Hematopoietic multipotent progenitor cell (in vitro differentiated cells): ENCODE measurements at regions not wholly inside any gene's neighbourhood (a gene's known extent, or its start where the extent isn't known, plus 50 kb on each side); places are given as distances from the start of the nearest gene placed in this dataset.
"Not testable (repeated sequence)": the region's sequence is repeated elsewhere in the genome, so short reads cannot be mapped to it uniquely, and the experiment has no call there.

Experiments
- DNase-seq, 3 donors: peaks; one replicate each; pipeline ENCODE4 v3.0.0-alpha.2; 2011 to 2015; ENCODE audit warnings: low read depth in 2 of 3, low spot score in 2 of 3

GRCh38 chr5:96320797-96321196, 112.3 kb downstream of the PCSK1 start:
- no peak for DNase-seq

DNA sequence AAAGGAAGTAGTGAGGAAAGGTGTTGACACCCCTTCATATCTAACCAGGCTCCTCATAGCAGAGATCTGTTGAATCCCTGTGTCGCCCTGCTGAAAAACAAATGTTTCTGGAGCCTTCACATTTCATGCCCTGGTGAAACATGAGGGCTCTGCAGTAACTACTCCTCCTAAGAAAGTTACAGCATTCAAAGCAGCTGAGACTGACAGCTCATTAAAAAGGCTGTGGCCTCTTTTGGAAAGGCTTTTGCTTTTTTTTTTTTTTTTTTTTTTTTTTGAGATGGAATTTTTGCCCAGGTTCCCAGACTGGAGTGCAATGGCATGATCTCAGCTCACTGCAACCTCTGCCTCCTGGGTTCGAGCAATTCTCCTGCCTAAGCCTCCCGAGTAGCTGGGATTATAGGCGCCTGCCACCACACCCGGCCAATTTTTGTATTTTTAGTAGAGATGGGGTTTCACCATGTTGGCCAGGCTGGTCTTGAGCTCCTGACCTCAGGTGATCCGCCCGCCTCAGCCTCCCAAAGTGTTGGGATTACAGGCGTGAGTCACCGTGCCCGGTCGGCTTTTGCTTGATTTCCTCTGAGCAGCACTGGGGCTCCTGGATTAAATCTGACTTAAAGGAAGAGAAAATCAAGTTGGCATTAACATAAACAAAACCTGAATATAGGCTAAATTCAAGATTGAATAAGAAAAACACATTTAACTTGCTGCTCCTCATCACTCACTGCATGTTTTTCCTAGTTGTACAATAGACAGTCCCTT, 112.9 kb downstream of the PCSK1 start:
- DNase-seq, result not testable (repeated sequence)

GRCh38 chr5:96318569-96319110, 114.4 kb downstream of the PCSK1 start:
- DNase-seq, result no peak

GRCh38 chr5:96317945-96318344, 115.1 kb downstream of the PCSK1 start:
- no peak for DNase-seq

- DNase-seq, result no peak
Measured at GRCh38 chr5:96316487-96316886, 116.6 kb downstream of the PCSK1 start.

GRCh38 chr5:96316017-96316416, 117.0 kb downstream of the PCSK1 start:
- DNase-seq, result no peak

GRCh38 chr5:96315431-96315830, 117.6 kb downstream of the PCSK1 start:
- no peak for DNase-seq

DNA sequence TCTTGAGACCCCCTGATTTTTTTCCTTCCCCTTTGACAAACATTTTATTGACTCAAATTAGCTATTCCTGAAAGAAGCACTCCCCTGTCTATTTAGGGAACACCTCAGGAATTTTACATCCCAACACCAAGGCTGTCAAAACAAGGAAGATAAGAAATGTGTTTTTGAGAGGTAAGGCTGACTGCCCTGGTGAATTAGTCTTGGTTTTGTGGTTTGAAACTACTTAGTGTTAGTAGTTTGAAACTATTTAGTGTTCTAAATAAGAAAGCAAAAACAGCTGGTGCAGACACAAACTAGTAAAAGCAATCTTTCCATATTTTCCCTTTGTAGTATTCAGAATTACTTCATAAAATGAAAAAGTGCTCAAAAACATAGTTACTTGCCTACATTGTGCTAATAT, 120.7 kb downstream of the PCSK1 start:
- no peak for DNase-seq

DNA sequence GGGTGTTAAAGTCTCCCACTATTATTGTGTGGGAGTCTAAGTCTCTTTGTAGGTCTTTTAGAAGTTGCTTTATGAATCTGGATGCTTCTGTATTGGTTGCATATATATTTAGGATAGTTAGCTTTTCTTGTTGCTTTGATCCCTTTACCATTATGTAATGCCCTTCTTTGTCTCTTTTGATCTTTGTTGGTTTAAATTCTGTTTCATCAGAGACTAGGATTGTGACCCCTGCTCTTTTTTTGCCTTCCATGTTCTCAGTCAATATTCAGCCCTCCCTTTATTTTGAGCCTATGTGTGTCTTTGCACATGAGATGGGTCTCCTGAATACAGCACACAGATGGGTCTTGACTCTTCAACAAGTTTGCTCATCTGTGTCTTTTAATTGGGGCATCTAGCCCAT, 126.0 kb downstream of the PCSK1 start:
- DNase-seq, result not testable (repeated sequence)

DNA sequence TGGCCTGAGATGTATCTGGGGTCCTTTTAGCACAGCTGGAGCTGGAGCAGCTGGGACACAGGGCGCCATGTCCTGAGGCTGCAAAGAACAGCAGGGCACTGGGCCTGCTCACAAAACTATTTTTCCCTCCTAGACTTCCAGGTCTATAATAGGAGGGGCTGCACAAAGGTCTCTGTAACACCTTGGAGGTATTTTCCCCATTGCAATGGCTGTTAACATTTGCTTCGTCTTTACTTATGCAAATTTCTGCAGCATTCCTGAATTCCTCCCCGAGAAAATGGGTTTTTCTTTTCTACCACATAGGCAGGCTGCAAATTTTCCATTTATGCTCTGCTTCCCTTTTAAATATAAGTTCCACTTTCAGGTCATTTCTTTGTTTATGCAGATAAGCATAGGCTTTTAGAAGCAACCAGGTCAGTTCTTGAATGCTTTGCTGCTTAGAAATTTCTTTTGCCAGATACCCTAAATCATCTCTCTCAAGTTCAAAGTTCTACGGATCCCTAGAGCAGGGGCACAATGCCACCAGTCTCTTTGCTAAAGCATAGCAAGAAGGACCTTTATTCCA, 130.8 kb downstream of the PCSK1 start:
- no peak for DNase-seq

DNA sequence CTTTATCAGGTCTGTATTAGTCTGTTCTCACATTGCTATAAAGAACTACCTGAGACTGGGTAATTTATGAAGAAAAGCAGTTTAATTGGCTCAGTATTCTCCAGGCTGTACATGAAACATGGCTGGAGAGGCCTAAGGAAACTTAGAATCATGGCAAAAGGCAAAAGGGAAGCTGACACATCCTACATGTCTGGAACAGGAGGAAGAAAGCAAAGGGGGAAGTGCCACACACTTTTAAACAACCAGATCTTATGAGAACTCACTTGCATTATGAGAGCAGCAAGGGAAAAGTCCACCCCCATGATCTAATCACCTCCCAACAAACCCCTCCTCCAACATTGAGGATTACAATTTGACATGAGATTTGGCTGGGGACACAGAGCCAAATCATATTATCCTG, 132.1 kb downstream of the PCSK1 start:
- no peak for DNase-seq

DNA sequence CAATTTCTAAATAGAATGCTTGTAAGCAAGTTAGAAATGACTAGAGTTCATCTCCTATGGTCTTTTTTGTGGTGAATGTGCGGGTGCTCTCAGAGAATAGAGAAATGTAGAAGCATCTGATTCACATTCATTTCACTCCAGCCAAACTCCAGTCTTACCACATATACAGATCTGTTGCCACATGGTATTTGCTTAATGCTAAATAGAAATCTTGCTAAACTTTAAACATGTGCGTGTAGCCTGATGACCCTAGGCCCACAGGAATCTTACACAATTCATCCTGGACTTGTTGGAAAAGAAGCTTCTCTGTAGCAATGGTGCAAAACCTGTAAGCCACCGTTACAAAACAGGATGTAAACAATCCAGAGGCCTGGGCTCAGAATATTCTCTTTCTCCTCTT, 135.2 kb downstream of the PCSK1 start:
- DNase-seq, result no peak

DNA sequence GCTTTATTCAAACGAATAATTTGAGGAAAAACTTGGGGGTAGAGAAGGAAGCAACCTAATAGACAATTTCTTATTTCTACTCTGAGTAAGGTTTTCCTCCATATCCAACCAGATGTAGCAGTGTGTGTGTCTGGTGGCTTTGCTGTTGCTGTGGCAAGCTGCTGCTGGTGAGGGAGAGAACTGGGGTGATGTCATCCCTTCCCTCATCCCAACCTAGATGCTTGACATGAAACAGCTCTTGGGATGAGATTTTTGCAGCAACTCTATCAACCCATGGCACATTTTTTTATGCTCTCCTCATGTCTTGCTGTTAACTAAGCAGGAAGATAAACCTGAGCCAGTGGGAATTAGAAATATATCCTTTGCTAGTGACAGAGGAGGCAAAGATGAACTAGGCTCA, 135.8 kb downstream of the PCSK1 start:
- DNase-seq, result no peak

DNA sequence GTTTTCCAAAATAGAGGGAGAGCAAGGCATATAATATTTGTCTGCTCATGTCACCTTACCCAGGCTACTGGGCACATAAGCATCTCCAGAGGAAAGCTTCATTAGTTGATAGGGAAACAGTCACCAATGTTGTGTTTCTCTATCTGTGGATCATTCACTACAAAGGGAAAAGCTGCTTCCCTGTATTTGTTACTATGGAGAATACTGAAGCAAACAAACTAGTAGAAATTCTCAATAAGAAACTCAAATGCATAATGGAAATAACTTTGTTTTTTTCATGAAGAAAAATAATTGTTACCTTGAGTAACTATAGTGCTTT, 138.2 kb downstream of the PCSK1 start:
- no peak for DNase-seq

- DNase-seq, result no peak
Measured at GRCh38 chr5:96293966-96294883, 138.8 kb downstream of the PCSK1 start.

DNA sequence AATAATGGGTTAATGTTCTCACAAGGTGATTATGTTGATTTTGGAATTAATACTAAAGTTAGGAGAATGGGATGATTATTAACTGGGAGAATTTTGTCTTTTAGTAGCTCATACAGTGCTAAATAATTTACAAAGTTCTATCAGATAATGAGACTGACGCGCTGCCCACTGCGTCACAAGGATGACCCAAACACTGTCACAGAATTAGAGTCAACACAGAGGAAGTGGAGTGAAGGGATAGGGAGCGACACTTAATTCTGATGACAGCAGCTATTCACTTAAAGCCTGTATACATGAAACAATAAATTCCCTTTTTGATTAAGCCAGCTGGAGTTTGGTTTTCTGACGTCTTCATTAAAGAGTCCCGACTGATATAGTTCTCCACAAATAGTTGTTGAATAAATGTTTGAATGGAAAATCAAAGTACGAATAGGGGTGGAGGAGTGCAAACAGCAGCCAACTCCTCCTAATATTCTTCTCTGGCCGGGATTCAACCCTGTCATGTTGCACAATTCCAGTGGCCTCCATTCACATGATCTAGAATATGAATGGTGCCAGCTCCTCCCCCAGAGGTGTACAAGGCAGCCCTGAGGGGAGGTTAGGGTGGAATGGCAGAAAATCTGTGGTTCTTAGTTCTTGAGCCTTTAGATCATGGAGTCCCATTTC, 140.3 kb downstream of the PCSK1 start:
- DNase-seq, result no peak

DNA sequence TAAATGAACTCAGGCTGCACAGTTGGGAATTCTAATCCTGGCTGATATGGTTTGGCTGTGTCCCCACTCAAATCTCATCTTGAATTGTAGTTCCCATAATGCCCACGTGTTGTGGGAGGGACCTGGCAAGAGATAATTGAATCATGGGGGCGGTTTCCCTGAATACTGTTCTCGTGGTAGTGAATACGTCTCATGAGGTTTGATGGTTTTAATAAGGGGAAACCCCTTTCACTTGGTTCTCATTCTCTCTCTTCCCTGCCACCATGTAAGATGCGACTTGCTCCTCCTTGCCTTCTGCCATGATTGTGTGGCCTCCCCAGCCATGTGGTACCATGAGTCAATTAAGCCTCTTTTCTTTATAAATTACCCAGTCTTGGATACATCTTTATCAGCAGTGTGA, 143.8 kb downstream of the PCSK1 start:
- DNase-seq, result not testable (repeated sequence)

DNA sequence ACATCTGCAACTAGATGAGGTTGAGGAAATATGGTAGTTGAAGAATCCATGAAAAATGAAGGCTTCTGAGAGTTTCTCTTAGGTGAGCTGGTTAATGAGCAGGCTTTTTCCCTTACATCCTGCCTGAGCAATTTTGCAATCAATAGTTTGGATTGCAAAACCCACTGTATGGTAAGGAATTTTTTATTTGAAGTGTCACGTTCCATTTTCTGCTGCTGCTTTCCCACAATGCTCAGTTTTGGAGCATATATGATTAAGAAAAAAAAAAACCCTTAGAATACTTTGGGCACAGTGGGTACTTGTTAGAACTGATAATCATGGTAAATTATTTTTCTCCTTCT, 144.2 kb downstream of the PCSK1 start:
- DNase-seq, result no peak

- no peak for DNase-seq
Measured at GRCh38 chr5:96288166-96288844, 144.7 kb downstream of the PCSK1 start.

DNA sequence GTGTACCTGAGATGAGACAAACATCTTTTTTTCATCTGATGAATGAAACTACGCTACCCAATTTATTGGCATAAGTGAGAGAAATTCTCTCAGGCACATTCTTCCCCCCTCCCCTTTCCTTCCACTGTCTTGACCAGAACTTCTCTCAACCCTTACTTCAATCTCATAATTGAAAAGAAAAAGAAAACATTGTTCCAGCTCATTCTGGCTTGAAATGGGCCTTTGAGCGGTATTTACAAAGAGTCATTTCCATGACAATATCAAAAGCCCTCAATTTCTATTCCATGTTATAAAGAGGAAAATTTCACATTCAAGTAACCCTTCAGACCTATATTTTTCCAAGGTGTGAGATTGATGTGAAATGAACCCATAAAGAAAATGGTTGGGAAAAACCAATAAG, 145.9 kb downstream of the PCSK1 start:
- no peak for DNase-seq

- no peak for DNase-seq
Measured at GRCh38 chr5:96285823-96286222, 147.2 kb downstream of the PCSK1 start.
